NCI-H146 treated with DMSO at 0.1 percent for 48 hours (cell line): ENCODE measurements at regions not wholly inside any gene's neighbourhood (a gene's known extent, or its start where the extent isn't known, plus 50 kb on each side); places are given as distances from the start of the nearest gene placed in this dataset.
"Not testable (repeated sequence)": the region's sequence is repeated elsewhere in the genome, so short reads cannot be mapped to it uniquely, and the experiment has no call there.

Experiments
- DNase-seq: peaks from one replicate; lab custom pipeline; 2025; ENCODE audit not compliant: unreplicated experiment; lab: John Stamatoyannopoulos, UW

DNA sequence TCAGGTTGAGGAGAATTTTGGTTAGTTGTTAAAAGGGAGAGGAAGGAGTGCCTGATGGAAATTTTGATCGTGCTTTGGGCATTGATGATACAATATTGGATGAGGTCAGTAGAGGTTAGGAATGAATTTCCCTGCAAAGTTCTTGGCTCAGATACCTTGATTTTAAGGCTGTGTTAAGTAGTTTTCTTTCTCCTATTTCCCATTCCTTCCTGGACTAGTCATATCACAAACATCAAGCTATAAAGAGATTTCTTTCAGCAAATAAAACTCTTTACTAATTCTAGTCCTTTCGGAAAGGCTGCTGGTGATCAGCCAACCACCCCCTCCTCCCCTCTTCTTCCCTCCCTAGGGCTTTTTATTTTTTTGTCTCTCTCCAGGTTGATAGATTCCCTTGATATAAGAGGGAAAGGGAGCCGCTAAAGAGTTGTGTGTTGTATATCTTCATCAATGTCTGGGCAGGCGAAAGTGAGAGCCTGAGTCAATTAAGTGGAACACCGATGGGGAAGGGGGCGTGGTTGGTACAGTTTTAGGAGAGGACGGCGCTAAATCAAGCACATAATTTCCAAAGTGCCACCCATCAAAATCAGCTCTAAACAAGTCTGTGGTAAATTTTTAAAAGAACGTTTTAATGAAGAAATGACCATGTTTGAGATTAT, 100.1 kb upstream of the PLXNA2 start:
- no peak for DNase-seq

DNA sequence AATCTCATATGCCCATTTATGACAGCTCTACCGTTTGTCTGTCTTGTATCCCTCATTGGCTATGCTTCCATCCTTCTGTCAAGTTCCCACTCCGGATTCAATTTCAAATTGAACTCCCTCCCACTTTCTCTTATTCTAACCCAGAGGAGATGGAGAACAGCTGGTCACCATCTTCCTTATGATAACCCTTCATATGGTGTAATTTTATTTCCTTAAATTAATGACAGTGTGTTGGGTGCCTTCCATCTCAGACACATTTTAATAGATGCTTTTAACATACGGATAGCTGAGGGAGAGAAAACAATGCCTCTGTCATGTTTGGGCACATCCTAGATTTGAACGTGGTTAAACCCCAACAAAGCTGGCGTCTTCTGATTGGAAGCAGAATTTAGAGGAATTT, 103.0 kb upstream of the PLXNA2 start:
- DNase-seq, result no peak

DNA sequence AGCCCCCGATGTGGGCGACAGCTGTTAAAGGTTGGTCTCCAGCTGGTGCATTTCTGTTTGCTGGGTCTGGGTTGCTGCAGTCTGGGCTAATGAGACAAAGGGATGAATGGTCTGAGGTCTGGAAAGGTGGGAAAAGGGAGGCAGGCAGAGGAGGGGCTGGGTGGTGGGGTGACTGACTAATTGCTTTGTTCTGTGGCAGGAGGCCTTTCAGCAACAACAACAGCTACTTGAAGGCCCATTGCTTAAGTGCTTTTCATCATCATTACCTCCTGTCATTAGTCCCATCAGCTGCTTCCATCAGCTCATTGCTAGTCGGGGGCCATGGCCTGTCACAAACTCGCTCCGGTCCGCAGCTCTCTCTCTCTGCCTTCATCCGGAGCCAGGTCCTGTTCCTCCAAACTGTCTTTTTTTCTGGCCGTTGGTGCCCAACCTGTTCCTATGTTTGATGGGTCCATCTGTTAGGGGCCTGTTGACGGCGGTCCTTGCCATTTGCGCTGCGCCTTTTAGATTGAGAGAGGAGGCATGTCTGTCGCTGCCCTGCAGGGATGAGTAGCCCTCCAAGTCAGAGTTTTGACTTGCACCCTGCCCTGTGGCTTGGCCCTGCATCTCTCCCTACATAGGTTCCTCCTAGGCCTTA, 105.6 kb upstream of the PLXNA2 start:
- peak; percentile 68 for DNase-seq

DNA sequence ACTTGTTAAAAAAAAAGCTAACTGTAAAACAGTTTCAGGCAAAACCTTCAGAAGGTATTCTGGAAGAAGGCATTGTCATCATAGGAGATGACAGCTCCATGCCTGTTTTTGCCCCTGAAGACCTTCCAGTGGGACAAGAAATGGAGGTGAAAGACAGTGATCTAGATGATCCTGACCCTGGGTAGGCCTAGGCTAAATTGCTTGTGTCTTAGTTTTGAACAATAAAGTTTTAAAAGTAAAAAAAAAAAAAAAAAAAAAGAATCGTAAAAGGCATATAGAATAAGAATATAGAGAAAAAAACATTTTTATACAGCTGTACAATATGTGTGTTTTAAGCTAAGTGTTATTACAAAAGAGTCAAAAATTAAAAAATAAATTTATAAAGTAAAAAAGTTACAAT, 106.6 kb upstream of the PLXNA2 start:
- no peak for DNase-seq

DNA sequence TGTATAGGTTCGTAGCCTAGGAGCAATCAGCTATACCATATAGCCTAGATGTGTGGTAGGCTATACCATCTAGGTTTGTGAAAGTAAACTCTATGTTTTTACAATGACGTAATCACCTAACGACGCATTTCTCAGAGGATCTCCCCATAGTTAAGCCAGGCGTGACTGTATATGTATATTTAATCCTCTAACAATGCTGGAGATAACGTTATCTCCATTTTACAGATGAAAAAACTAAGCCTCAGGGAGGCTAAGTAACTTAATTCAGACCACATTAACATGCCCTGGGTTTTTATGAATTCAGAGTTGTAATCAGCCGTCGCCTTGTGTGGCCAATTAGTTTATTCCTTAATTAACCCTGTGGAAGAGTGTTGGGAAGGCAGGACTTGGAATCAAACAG, 107.7 kb upstream of the PLXNA2 start:
- DNase-seq, result no peak

DNA sequence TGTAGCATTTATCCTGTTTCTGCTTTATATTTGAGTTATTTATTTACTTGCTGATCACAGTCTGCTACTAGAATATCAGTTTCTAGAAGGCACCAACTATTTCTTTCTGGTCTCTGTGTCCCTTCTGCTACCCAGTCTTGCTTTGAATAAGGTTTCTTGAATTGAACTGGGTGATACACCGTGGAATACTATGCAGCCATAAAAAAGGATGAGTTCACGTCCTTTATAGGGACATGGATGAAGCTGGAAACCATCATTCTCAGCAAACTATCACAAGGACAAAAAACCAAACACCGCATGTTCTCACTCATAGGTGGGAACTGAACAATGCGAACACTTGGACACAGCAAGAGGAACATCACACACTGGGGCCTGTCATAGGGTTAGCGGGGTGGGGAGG, 109.6 kb upstream of the PLXNA2 start:
- not testable (repeated sequence) for DNase-seq

DNA sequence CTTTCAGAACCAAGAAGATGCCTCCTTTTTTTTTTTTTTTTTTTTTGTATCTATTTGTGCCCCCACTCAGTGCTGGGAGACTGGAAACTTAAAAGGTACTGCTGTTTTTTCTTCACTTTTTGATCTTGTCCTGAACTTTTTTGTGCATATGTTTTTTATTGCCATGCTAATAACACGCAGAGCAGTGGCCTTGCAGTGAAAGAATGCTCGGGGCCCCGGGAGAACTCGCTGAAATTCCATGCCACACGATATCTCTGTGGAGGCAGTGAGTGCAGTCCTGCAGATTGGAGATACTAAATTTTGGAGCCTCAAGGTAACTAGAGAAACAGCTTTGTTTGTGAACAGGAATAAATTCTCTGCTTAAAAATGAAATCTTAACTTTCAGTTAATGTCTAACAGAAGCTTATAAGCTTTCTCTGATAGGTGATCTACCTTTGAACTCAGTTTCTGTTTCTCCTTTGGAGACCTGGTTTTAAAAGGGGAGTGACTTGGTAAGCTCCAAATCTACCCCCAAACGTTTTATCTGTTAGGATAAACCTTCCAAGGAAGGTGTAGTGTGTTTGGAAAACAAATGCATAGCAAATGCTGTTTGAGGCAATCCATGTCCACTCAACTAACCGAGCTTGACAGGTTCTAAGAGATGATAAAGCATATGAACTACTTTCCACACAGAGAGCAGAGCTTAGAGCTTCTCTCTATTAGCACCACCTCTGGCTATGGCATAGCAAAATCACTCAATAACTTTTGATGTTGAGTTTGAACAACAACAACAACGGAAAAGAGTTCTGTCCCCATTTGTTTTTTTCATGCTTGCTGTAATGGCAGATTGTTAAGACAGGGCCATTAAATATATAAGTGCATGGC, 113.7 kb upstream of the PLXNA2 start:
- DNase-seq, result no peak

DNA sequence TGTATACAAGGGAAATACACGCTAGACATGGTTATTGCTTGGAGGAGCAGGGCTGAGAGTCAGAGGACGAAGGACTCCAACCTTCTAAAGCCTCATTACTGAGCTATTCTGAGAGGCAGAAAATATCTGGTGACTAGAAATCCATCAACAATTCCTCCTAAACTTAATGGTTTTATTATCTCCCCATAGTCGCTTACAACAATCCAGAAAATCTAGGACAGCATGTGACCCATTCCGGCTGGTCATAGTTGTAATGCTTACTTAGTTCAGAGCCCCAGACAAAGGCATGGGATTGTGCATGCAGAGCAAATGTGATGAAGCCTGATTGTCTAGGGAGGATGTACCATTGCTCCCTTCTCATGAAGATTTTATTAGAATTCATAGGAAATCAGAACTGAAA, 114.5 kb upstream of the PLXNA2 start:
- DNase-seq, result no peak

DNA sequence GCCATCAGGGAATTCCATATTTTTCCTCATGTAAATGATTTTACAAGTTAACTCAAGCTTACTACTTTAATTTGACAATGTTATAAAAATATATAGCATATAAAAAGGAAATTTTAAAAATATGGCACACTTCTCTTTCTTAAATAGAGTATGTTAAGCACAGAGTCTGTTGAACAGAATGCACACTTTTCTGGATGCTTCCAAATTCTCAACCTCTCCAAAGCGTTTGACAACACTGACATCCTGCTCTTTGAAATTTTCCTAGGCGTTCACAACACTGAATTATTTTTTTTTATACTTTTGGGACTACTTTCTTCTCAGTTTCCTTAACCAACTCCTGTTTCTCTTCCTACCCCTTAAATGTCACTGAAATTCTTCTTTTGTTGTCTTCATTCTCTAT, 117.8 kb upstream of the PLXNA2 start:
- DNase-seq, result no peak

DNA sequence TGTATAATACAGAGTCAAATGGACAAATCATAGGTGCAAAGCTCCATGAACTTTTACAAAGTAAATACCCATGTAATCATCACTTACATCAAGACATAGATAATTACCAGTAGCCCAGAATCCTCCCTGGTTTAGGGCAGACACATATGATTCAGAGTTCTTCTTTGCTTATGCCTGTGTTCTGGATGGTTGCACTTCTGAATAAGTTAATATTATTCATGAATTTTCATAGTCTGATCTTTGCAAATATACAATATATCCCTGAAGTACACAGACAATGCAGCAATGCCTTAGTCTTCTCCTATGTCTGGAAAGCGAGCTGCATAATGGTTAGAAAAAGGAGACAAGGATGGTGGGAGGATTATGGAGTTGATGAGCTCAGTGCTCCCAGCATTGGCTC, 122.4 kb upstream of the PLXNA2 start:
- no peak for DNase-seq

DNA sequence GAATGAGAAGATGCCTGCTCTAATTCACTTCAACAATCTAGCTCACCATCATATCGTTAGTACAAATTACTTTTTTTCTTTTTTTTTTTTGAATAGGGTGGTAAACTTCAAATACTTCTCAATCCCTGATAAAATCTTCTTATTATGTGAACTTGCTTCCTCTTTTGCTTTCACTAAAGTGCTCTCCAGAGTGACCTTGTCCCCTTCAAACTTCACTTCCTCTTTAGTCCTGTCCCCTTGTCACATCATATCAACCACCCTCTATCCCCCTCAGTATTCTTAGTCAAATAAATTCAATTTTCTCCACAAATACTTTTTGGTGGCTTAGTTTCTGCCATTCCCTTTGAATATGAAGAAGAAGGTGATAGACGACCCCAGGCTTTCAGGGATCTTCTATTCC, 124.9 kb upstream of the PLXNA2 start:
- DNase-seq, result no peak

DNA sequence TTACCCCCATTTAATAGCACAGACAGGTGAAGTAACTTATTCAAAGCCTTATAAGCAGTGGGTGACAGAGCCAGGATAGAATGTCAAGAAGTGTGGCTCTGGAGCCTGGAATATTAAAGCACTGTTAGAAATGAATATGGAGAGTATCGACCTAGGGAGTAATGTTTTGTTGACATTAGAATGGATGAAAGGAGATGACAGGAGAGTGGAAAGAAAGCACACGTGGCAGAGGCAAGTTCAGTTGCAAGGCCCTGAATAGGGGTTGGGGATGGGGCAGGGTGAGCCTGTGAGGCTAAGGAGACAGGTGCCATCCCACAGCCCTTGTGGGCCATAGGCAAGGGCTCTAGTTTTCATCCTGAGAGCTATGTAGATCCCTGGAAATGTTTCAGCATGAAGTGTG, 125.5 kb upstream of the PLXNA2 start:
- peak; percentile 69 for DNase-seq

DNA sequence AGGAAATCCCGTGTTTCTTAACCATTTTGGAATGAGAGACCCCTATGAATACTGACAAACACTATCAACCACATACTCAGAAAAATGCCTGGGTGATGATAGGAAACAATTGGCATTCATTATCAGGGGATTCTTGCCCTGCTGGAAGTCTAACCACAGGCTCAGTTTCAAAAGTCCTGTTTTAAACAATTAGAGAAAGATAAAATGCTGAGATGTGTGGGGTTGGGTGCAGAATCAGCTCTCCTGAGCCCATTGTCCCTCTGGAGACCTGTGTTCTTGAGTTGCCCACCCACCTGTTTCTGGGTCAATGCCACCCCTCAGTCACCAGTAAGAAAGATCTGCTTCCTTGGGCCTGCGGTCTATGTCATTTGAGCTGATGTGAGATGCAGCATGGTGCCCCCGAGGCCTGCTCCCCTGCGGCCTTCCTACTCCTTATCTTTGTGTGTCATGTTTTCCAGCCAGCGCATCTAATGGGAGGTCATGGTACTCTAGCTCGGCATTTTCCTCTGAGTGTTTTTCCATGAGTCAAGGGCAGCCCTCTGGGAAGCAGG, 130.3 kb upstream of the PLXNA2 start:
- DNase-seq, result peak; percentile 71

DNA sequence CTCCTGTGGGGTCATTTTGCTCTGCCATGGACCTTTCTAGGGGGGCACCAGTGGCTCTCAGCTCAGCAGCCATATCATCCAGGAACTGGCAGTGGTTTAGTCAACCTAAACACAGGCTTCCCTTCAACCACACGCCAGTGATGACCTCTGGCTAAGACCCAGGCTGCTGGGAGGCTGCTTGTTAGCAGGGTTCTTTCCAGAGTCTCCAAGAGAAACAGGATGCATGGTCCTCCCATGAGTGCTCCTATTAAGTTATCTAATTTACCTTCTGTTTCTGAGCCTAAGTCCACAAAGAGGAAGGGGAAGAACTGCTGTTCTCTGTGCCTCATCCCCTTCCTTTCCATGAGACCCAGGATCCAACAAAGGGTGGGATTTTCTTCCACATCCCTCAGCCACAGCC, 137.3 kb upstream of the PLXNA2 start:
- DNase-seq, result no peak

DNA sequence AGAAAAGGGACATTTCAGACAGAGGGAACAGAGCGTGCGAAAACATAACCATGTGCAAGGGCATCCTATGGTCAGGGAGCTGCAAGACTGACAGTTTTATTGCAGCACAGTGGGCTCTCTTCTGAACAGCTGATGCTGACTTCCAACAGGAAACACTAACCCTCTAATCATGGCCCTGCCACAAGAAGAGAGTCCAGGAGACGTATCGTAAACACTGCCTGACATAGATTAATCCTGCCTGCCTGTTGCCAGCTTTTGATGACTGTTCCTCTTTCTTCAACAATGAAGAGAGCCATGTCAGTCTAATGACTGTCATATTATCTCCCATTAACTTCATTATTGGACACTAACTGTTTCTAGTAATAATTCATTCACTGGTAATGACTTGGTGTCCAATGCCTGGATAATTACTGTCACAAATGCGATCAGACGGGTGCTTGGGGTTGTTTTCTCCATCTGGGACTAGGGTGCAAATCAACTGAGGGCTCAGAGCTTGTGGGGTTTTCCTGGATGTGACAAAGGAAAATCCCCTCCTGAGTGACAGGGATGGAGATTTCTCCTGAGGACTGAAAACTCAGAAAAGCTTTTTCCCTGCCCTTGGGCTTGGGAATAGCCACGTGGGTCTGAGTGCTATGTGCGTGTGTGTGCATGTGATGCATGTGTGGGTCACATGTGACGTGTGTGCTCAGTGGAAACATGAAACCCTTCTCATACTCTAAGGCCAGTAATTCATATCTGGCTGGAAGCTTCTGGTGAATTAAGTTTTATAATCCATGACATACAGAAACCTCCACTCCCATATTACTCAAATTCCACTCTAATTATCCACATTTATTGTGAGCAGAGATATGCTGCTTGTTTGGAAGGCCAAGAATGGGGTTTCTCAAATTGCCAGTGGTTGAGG, 144.0 kb upstream of the PLXNA2 start:
- peak; percentile 77 for DNase-seq

DNA sequence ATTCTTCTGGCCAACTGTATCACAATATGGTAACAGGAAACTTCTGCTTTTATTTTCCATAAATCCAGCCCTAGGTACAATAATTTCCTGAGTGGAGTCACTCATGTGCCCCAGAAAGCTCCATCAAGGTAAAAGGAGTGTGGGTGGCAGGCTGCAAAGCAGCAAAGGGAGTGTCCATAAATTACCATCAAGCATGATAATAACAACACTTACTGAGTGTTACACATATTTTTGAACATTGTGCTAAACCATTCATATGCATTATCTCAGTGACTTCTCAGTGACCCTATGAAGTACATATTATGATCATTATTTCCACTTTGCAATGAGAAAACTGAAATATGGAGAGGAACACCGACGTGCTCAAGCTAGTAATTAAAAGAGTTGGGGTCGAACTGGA, 149.2 kb upstream of the PLXNA2 start:
- DNase-seq, result no peak

DNA sequence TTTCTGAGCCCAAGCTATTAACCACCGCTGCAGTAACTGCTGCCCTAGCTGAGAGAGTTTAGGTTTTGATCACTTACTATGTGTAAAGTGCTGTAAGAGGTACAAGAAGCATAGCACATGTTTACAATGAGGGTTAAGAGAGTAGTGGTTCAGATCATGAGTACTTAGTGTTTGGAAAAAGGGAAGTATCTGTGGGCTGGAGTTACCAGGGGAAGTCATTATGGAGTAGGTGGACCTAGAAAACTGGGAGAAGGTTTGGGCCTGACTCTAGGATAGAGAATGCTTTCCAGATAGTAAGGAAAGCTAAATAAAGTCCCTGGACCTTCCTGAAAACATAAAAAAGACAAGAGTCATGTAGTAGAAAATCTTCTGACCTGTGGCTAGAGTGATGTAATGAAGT, 149.6 kb upstream of the PLXNA2 start:
- DNase-seq, result no peak

DNA sequence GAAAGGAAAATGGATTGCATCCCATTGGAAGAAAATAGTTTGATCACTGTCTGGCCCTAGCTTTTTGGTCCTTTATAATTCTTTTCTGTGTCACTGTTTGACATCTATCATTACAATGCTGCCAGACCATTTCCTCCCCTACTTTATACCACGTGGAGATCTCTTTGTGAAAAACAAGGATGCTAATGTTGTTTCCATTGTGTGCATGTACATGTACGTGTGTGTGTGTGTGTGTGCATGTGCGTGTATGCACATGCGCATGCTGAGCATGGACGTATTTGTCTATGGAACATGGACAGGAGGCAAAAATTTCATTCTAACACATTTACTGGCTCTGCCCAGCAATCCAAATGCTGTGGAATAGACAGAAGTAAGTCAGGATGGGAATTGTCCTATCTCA, 153.1 kb upstream of the PLXNA2 start:
- no peak for DNase-seq

DNA sequence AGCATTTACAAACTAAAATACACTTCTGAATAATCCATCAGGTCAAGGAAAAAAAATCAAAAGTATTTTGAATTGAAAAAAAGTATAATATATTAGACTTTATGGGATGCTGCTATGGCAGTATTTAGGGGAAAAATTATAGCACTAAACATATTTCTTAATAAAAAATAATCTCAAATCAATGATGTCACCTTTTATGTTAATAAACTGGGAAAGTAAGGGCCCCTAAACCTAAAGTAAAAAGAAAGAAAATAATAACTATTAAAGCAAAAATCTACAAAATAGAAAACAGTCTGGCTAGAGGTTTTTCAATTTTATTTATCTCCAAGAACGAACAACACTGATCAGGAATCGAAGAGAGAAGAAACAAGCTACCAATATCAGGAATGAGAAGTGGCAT, 160.8 kb upstream of the PLXNA2 start:
- no peak for DNase-seq

DNA sequence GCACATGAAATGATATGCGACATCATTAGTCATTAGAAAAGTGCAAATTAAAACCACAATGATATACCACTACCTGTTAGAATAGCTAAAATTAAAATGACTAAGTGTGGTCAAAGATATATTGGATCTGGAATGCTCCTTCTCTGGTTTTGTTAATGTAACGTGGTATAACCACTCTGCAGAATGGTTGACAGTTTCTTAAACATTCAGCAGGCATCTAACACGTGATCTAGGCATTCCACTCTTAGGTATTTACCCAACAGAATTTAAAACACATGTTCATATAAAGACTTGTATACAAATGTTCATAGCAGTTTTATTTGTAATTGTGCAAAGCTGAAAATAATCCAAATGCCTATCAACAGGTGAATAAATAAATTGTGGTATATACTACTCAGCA, 165.0 kb upstream of the PLXNA2 start:
- no peak for DNase-seq

DNA sequence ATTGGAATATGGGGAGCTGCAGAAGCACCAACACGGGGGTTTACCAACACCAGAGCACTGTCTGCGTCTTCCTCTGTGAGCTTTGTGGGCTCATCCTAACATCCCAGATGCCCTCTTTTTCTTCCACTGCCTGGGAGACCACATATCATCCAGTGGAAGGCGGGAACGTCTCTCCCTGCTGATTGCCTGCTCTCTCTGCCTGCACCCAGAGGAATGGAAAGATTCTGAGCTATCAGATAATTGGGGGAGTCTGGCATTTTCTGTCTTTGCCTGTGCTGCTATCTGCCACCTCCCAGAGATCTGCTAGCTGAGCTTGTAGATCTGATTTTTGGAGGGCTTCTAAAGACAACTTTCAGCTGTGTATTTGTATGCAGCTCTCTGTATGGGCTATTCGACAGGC, 166.2 kb upstream of the PLXNA2 start:
- DNase-seq, result no peak
